WI38 (cell line): ENCODE measurements at regions not wholly inside any gene's neighbourhood (a gene's known extent, or its start where the extent isn't known, plus 50 kb on each side); places are given as distances from the start of the nearest gene placed in this dataset.

Source experiments
- H3K4me3 ChIP-seq: 2 replicates; pipeline ENCODE4 v1.5.1; 2011; ENCODE audit warnings: low read depth, mild to moderate bottlenecking, control low read depth, low read length
- TF ChIP-seq, protein P1 (sequence below): IDR thresholded peaks from 2 replicates; pipeline ENCODE4 v1.5.1; 2012; ENCODE audit warnings: low read depth, mild to moderate bottlenecking, control low read depth, low read length

DNA sequence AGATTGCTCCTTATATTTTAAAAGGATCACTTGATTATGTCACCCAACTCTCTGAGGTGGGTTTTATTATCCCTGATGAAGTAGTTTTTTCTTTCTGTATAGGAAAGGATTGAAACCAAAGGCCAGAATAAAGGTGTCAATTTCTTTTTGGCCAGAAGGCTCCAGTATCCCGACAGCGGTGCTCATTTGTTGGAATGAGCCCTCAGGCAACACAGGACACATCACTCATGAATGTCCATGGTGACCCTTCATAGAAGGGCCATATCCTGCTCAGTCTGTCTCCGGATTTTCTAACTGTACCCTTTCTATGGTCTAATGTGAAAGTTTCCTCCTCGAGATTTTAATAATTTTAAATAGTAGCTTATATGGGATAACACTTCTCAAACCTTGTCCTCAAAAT, 171.3 kb upstream of the USP24 start:
- TF ChIP-seq, protein P1, sequence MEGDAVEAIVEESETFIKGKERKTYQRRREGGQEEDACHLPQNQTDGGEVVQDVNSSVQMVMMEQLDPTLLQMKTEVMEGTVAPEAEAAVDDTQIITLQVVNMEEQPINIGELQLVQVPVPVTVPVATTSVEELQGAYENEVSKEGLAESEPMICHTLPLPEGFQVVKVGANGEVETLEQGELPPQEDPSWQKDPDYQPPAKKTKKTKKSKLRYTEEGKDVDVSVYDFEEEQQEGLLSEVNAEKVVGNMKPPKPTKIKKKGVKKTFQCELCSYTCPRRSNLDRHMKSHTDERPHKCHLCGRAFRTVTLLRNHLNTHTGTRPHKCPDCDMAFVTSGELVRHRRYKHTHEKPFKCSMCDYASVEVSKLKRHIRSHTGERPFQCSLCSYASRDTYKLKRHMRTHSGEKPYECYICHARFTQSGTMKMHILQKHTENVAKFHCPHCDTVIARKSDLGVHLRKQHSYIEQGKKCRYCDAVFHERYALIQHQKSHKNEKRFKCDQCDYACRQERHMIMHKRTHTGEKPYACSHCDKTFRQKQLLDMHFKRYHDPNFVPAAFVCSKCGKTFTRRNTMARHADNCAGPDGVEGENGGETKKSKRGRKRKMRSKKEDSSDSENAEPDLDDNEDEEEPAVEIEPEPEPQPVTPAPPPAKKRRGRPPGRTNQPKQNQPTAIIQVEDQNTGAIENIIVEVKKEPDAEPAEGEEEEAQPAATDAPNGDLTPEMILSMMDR, result no peak
- H3K4me3 ChIP-seq, result no peak overlapping the region

DNA sequence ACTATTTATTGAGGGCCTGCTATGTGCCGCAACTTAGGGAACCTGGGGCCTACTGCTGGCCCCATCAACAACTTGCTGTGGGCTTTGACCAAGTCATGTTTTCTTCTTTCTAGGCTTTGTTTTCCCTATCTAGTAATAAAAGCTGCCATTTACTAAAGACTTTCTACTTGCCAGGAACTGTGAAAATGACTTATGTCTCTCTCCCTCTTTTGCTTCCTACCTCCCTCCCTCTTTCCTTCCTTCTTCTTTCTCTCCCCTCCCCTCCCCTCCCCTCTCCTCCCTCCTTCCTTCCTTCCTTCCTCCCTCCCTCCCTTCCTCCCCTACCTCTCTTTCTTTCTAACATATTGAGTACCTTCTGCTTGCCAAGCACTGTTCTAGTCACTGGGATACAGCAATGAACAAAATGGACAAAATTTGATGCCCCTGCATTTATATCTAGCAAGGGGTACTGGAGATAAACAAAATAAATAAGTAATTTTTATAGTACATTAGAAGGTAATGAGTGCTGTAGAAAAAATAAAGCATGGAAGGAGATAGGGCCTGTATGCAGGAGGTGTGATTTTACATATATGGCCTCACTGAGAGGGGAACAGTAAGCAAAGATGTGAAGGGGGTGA, 170.3 kb upstream of the USP24 start:
- no peak overlapping the region for H3K4me3 ChIP-seq
- TF ChIP-seq, protein P1, result no peak

DNA sequence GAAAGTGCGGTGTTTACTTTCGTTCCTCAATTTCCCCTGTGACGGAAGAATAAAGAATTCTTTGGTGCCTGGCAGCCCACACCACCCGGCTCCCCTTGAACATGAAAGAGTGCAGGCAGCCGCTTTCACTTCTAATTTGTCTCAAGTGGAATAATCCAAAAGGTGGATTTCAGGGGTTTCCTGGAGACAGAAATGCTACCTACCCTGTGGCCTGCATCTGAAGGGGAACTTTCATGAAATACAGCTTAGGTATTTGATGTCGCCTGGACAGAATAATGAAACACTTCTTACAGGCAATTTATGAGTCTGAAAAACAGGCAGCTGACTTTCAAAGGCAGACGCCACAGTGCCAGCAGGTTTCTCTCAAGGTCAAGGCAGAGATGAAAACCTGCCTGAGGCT, 169.5 kb upstream of the USP24 start:
- TF ChIP-seq, protein P1, result no peak
- H3K4me3 ChIP-seq, result no peak overlapping the region

DNA sequence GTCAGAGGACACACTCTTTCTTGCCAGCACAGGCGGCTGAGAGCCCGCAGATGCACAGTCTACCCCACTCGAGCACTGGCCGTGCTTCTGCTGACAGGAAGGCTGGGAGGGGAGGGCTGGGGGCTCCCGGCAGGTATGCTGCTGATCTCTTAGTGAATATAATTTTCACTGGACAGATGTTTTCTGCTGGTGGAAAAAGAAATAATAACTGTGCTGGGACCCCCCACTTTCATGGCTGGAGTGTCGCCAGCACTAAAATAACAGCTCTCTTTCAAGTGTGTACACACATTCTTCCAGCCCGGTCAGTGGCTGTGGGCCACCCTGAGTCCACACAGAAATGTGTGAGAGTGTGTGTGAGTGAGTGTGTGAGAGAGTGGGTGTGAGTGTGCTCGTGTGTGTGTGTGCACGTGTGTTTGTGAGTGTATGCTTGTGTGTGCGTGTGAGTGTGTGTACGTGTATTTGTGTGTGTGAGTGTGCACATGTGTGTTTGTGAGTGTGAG, 167.7 kb upstream of the USP24 start:
- TF ChIP-seq, protein P1, result no peak
- no peak overlapping the region for H3K4me3 ChIP-seq

DNA sequence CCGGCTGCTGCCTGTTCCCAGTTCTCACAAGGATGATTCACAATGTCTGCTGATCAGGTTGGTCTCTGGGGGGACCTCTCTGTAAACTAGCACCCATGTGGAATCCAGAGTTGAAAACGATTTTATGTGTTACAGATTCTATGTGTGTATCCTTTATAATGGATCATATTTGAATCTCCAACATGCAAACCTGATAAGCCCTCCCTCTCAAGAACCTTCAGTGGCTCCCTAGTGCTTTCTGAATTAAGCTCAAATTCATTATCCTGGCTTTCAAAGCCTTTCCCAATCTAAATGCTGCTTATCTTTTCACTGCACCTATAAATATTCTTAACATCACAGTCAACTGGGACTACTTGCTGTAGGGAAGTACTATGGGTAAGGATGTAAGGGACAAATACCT, 166.8 kb upstream of the USP24 start:
- TF ChIP-seq, protein P1, result no peak
- no peak overlapping the region for H3K4me3 ChIP-seq

DNA sequence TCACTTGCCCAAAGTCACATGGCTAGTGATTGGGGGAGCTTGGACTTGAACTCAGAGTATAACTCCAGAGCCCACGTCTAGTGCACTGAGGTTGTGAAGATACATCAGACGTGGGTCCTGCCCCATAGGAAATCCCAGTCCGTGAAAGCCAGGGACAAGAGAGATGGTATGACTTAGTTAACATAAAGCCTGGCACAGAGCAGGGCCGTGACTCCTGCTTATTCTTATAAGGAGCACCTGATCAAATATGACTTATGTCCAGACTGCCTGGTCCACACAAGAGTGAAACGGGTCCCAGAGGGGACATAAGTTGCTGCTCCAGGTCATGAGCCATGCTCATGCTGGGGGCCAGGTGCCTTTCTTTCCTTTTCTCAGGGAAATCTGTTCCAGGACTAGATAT, 166.3 kb upstream of the USP24 start:
- TF ChIP-seq, protein P1, result no peak
- H3K4me3 ChIP-seq, result no peak overlapping the region

DNA sequence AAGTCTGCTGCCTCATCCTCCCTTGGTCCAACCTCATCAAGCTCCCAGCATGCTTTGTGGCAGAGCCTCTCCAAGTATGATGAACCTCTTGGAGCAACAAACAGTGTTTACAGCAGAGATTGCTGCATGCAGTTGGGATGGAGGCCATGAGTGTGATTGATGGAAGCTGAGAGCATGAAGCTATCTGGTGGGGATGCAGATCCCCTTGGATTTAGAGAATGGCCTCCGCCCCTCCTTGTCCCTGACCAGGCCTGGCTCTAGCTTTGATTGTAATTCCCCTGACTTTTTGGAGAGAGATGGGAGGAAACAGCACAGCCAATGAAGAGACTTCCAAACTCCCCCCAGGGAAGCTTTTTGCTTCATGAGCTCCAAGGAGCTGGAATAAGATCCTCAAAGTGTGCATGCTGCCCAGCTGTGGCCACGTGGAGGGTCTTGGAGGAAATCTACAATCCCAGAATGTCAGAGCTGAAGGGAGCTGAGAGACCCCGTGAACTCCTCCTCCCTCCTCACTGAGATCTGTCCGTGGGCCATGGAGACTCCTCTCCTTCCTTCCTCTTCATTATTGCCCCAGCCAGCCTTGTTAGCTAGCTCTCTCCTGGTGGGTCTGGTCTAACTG, 165.3 kb upstream of the USP24 start:
- TF ChIP-seq, protein P1, result no peak
- no peak overlapping the region for H3K4me3 ChIP-seq
